Naive thymus-derived CD4-positive, alpha-beta T cell (primary cell): ENCODE measurements at regions not wholly inside any gene's neighbourhood (a gene's known extent, or its start where the extent isn't known, plus 50 kb on each side); places are given as distances from the start of the nearest gene placed in this dataset.
"Not testable (repeated sequence)": the region's sequence is repeated elsewhere in the genome, so short reads cannot be mapped to it uniquely, and the experiment has no call there.

Source experiments
- ATAC-seq: fragments of 150-1000 bp; cut with Tn5 transposase; 2 replicates; pipeline ENCODE4 v1.10.0; 2021; ENCODE audit warnings: mild to moderate bottlenecking, moderate library complexity
- CTCF ChIA-PET: fragments of 350-600 bp; sonication (Branson Sonifier 250); formaldehyde crosslinking; loops from one replicate; lab custom pipeline; 2021; ENCODE audit warnings: antibody characterized with exemption; lab: Charles Lee
- POLR2A ChIA-PET: fragments of 350-600 bp; sonication (Branson Sonifier 250); formaldehyde crosslinking; loops from one replicate; lab custom pipeline; 2021; ENCODE audit warnings: antibody characterized with exemption, inconsistent platforms; lab: Charles Lee
- DNase-seq, 9 donors: peaks; one replicate each; pipeline versions ENCODE4 v3.0.0 to v3.0.0-alpha.2; 2020 to 2022; ENCODE audit warnings: mixed read lengths in 1 of 9
- H3K27ac ChIP-seq: one replicate; pipeline ENCODE4 v1.7.0; 2013; ENCODE audit warnings: mild to moderate bottlenecking, low read depth, low read length, moderate library complexity
- H3K27me3 ChIP-seq, 2 donors: one replicate each; pipeline ENCODE4 v1.7.0; 2013; ENCODE audit warnings: low read length in 2 of 2, mild to moderate bottlenecking in 2 of 2, moderate library complexity in 2 of 2; ENCODE audit not compliant: control insufficient read depth in 2 of 2, insufficient read depth in 2 of 2
- H3K36me3 ChIP-seq, 3 experiments: 1 replicate in 2 of 3; 2 replicates in 1 of 3; pipeline ENCODE4 v1.7.0; 2013; ENCODE audit warnings: low read length in 3 of 3, mild to moderate bottlenecking in 3 of 3, moderate library complexity in 1 of 3; ENCODE audit not compliant: insufficient read depth in 3 of 3, control insufficient read depth in 2 of 3
- H3K4me1 ChIP-seq, 2 donors: one replicate each; pipeline ENCODE4 v1.7.0; 2013; ENCODE audit warnings: low read length in 2 of 2, mild to moderate bottlenecking in 2 of 2, moderate library complexity in 1 of 2; ENCODE audit not compliant: control insufficient read depth in 2 of 2, insufficient read depth in 2 of 2
- H3K4me3 ChIP-seq: 2 replicates; pipeline ENCODE4 v1.7.0; 2013; ENCODE audit warnings: mild to moderate bottlenecking, low read length
- H3K9me3 ChIP-seq, 3 experiments: 1 replicate in 2 of 3; 2 replicates in 1 of 3; pipeline ENCODE4 v1.7.0; 2013; ENCODE audit warnings: low read length in 3 of 3; ENCODE audit not compliant: control insufficient read depth in 2 of 3
- H3K27ac Mint-ChIP-seq, 9 donors: one replicate each; pipeline ENCODE4 v1.8.0; 2020 to 2022; ENCODE audit warnings: mixed read lengths in 9 of 9, mild to moderate bottlenecking in 8 of 9, moderate library complexity in 5 of 9, inconsistent platforms in 2 of 9
- H3K27me3 Mint-ChIP-seq, 5 donors: one replicate each; pipeline ENCODE4 v1.8.0; 2021 to 2022; ENCODE audit warnings: mixed read lengths in 5 of 5, mild to moderate bottlenecking in 1 of 5
- H3K36me3 Mint-ChIP-seq, 5 donors: one replicate each; pipeline ENCODE4 v1.8.0; 2020 to 2022; ENCODE audit warnings: mixed read lengths in 5 of 5, mild to moderate bottlenecking in 3 of 5, inconsistent platforms in 1 of 5
- H3K4me1 Mint-ChIP-seq, 7 donors: one replicate each; pipeline ENCODE4 v1.8.0; 2020 to 2022; ENCODE audit warnings: mixed read lengths in 7 of 7, mild to moderate bottlenecking in 3 of 7, inconsistent platforms in 1 of 7
- H3K4me3 Mint-ChIP-seq, 10 donors: one replicate each; pipeline ENCODE4 v1.8.0; 2020 to 2022; ENCODE audit warnings: mild to moderate bottlenecking in 10 of 10, mixed read lengths in 10 of 10, moderate library complexity in 6 of 10, inconsistent platforms in 2 of 10
- H3K9me3 Mint-ChIP-seq, 11 donors: one replicate each; pipeline ENCODE4 v1.8.0; 2020 to 2022; ENCODE audit warnings: mixed read lengths in 11 of 11, mild to moderate bottlenecking in 4 of 11, inconsistent platforms in 1 of 11, moderate library complexity in 1 of 11
- intact Hi-C, 2 donors: fragments of 100-400 bp; cut with micrococcal nuclease; formaldehyde crosslinking; loops; one replicate each; pipeline ENCODE4 v1.15.1; 2023

- ATAC-seq, H3K27me3 ChIP-seq, H3K27ac Mint-ChIP-seq, intact Hi-C loops, H3K4me1 Mint-ChIP-seq, H3K9me3 Mint-ChIP-seq, H3K4me3 Mint-ChIP-seq, H3K4me3 ChIP-seq, H3K9me3 ChIP-seq, H3K4me1 ChIP-seq, H3K36me3 ChIP-seq, H3K36me3 Mint-ChIP-seq, POLR2A ChIA-PET, H3K27ac ChIP-seq, DNase-seq: not testable (repeated sequence)
- peaks cover 0 to 20% (median 7%) of the 10 kb centered on the region in 5 donors for H3K27me3 Mint-ChIP-seq
- CTCF ChIA-PET, result interaction anchor here (0.7 kb wide), 1 partner anchor 10 kb away, joined by 3 read pairs; no protein-coding TSS in a partner anchor
Measured at GRCh38 chr9:90166374-90166773, 476.2 kb downstream of the DIRAS2 start.

GRCh38 chr9:90167914-90168313, 474.7 kb downstream of the DIRAS2 start:
- Mint-ChIP-seq H3K27me3 (peaks cover 0 to 20% (median 7%) of the 10 kb centered on the region in 5 donors), H3K36me3 (peaks cover 0 to 10% (median 6%) of the 10 kb centered on the region in 5 donors), H3K27ac (no peak overlapping the region), H3K4me3 (no peak overlapping the region), H3K4me1 (peaks cover 0 to 5% (median 0%) of the 10 kb centered on the region in 7 donors), H3K9me3 (peaks cover 2 to 18% (median 7%) of the 10 kb centered on the region in 11 donors)
- CTCF ChIA-PET, result no interaction called here
- DNase-seq (no peak), ATAC-seq (no peak)
- Histone ChIP-seq H3K27ac (no peak overlapping the region), H3K4me3 (no peak overlapping the region), H3K9me3 (peaks cover 0 to 4% (median 0%) of the 10 kb centered on the region in 3 experiments), H3K4me1 (no peaks in the 10 kb centered on the region), H3K27me3 (no peaks in the 10 kb centered on the region), H3K36me3 (no peaks in the 10 kb centered on the region)
- intact Hi-C loops, result no loop called here
- POLR2A ChIA-PET, result interaction anchor here (0.7 kb wide), 1 partner anchor 533 kb away, joined by 3 read pairs; no protein-coding TSS in a partner anchor

- Mint-ChIP-seq H3K9me3 (peaks cover 2 to 18% (median 7%) of the 10 kb centered on the region in 11 donors), H3K27ac (no peak overlapping the region), H3K27me3 (peaks cover 0 to 20% (median 7%) of the 10 kb centered on the region in 5 donors), H3K4me3 (no peak overlapping the region), H3K4me1 (no peaks in the 10 kb centered on the region), H3K36me3 (peaks cover 0 to 10% (median 8%) of the 10 kb centered on the region in 5 donors)
- DNase-seq (no peak), ATAC-seq (no peak)
- CTCF ChIA-PET, result interaction anchor here (0.6 kb wide), 1 partner anchor 871 kb away, joined by 3 read pairs; no protein-coding TSS in a partner anchor
- H3K36me3 ChIP-seq, result no peaks in the 10 kb centered on the region
- intact Hi-C loops, result no loop called here
- POLR2A ChIA-PET, result no interaction called here
- no peaks in the 10 kb centered on the region for H3K27me3 ChIP-seq
- no peak overlapping the region for H3K27ac ChIP-seq
- H3K4me1 ChIP-seq, result no peaks in the 10 kb centered on the region
- H3K9me3 ChIP-seq, result peaks cover 0 to 4% (median 0%) of the 10 kb centered on the region in 3 experiments
- no peak overlapping the region for H3K4me3 ChIP-seq
Measured at GRCh38 chr9:90169490-90169889, 473.1 kb downstream of the DIRAS2 start.

DNA sequence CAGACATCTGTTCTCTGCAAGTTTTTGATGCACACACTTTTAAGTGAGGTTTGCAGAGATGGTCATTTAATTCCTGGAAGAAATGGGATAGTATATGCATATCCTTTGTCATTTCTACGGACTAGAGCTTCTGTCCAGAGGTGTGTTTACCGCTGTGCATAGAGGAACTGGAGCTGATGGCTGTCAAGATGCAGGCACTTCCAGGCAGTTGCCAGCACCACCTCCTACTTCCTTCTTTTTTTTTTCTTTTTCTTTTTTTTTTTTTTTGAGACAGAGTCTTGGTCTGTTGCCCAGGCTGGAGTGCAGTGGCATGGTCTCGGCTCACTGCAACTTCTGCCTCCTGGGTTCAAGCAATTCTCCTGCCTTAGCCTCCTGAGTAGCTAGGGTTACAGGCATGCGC, 468.7 kb downstream of the DIRAS2 start:
- DNase-seq, H3K27ac ChIP-seq, H3K36me3 ChIP-seq, CTCF ChIA-PET, H3K27ac Mint-ChIP-seq, H3K4me3 ChIP-seq, H3K4me1 ChIP-seq, H3K4me1 Mint-ChIP-seq, H3K9me3 ChIP-seq, ATAC-seq, POLR2A ChIA-PET, intact Hi-C loops, H3K36me3 Mint-ChIP-seq, H3K4me3 Mint-ChIP-seq, H3K27me3 ChIP-seq, H3K27me3 Mint-ChIP-seq: not testable (repeated sequence)
- peaks cover 2 to 18% (median 7%) of the 10 kb centered on the region in 11 donors for H3K9me3 Mint-ChIP-seq

- H3K9me3 Mint-ChIP-seq, result peaks cover 2 to 18% (median 7%) of the 10 kb centered on the region in 11 donors
- POLR2A ChIA-PET, H3K36me3 Mint-ChIP-seq, H3K4me3 Mint-ChIP-seq, intact Hi-C loops, H3K4me1 ChIP-seq, DNase-seq, H3K27ac ChIP-seq, H3K9me3 ChIP-seq, H3K4me3 ChIP-seq, H3K4me1 Mint-ChIP-seq, H3K27me3 Mint-ChIP-seq, CTCF ChIA-PET, ATAC-seq, H3K27me3 ChIP-seq, H3K36me3 ChIP-seq, H3K27ac Mint-ChIP-seq: not testable (repeated sequence)
Measured at GRCh38 chr9:90174346-90174745, 468.3 kb downstream of the DIRAS2 start.

DNA sequence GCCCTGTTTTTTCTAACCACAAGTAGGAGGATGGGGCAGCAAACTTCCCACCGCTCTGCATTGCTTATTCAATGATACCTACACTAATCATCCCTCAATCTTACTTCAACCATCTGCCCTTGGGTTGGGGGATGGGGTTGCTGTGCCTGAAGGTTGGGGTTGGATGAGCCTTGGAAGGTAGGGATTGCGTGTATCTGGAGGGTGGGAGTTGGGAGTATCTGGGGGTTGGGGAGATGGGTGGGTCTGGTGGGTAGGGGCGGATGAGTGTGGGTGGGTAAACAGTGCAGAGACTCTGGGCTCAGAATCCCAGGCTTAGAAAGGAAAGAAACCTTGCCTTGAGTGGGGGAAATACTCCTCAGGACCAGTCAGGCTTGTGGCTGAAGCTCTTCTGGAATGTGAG, 467.4 kb downstream of the DIRAS2 start:
- ChIA-PET CTCF (no interaction called here), POLR2A (no interaction called here)
- Mint-ChIP-seq H3K27me3 (peaks cover 0 to 7% (median 3%) of the 10 kb centered on the region in 5 donors), H3K4me1 (no peaks in the 10 kb centered on the region), H3K4me3 (no peak overlapping the region), H3K27ac (no peak overlapping the region), H3K36me3 (peaks cover 0 to 10% (median 8%) of the 10 kb centered on the region in 5 donors), H3K9me3 (peaks cover 2 to 18% (median 7%) of the 10 kb centered on the region in 11 donors)
- no peaks in the 10 kb centered on the region for H3K36me3 ChIP-seq
- no peak overlapping the region for H3K4me3 ChIP-seq
- H3K27me3 ChIP-seq, result no peaks in the 10 kb centered on the region
- DNase-seq (no peak), ATAC-seq (no peak)
- intact Hi-C loops, result no loop called here
- no peaks in the 10 kb centered on the region for H3K4me1 ChIP-seq
- H3K9me3 ChIP-seq, result peaks cover 0 to 4% (median 0%) of the 10 kb centered on the region in 3 experiments
- H3K27ac ChIP-seq, result no peak overlapping the region

GRCh38 chr9:90175865-90176264, 466.8 kb downstream of the DIRAS2 start:
- intact Hi-C loops, result no loop called here
- Mint-ChIP-seq H3K4me1 (no peaks in the 10 kb centered on the region), H3K27me3 (peaks cover 0 to 9% (median 4%) of the 10 kb centered on the region in 5 donors), H3K4me3 (no peak overlapping the region), H3K9me3 (peaks cover under 1 to 16% (median 5%) of the 10 kb centered on the region in 11 donors), H3K27ac (no peak overlapping the region), H3K36me3 (peaks cover 0 to 9% (median 7%) of the 10 kb centered on the region in 5 donors)
- Histone ChIP-seq H3K4me1 (no peaks in the 10 kb centered on the region), H3K4me3 (no peak overlapping the region), H3K27me3 (no peaks in the 10 kb centered on the region), H3K27ac (no peak overlapping the region), H3K9me3 (peaks cover 0 to 3% (median 0%) of the 10 kb centered on the region in 3 experiments), H3K36me3 (no peaks in the 10 kb centered on the region)
- DNase-seq (no peak), ATAC-seq (no peak)
- CTCF ChIA-PET, result no interaction called here
- POLR2A ChIA-PET, result no interaction called here
